ENCODE measurements at regions not wholly inside any gene's neighbourhood (a gene's known extent, or its start where the extent isn't known, plus 50 kb on each side); places are given as distances from the start of the nearest gene placed in this dataset.
A peak's percentile ranks its signal among the peaks of the same experiment; 100 is the strongest.

DNA sequence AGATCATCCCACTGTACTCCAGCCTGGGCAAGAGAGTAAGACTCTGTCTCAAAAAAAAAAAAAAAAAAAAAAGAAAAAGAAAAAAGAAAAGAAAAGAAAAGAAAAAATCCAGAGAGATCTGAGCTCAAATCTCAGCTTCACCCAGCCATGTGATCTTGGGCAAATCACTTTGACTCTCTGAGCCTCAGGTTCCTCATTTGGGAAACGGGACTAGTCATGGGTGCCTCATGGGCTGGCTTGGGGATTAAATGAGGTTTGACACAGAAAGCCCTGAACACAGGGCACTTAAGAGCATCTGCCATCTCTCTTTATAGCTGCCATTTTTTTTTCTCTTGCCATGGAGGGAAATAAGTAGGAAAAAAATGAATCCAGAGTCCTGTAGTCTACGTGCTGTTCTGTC, 86.2 kb upstream of the MYL2 start:
- peak; percentile 31 to 51 for DNase-seq

DNA sequence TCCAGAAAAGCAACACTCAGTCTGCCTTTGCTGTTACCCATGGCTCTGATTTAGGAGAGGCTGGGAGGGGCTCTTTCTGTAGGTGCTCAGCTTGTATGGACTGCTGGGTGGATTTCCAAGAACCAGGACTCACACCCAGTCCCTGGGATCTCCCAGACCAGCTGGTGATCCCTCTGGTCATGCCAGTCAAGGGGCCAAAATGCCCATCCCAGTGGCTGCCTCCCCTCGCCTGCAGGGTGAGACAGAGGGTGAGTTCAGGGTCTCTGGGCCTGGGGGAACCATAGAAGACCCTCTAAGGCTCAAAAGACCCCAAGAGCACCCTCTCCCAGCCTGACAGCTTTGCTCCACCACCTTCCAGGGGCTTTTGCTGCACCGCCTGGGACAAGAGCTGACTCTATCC, 78.6 kb upstream of the MYL2 start:
- no peak for DNase-seq

DNA sequence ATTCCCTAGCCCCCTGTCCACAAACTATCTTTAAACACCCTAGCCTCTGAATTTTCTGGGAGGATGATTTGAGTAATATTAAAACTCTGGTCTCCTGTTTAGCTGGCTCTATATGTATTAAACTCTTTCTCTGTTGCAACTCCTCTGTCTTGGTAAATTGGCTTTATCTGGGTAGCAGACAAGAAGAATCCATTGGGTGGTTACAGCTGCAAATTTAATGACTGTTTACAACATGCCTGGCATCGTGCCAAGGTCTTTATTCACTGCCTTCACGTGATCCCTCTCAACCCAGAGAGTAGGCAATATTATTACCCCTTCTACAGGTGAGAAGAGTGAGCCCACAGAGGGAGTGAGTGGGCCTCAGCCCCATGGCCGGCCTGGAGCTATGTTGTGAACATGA, 77.8 kb upstream of the MYL2 start:
- no peak for DNase-seq

DNA sequence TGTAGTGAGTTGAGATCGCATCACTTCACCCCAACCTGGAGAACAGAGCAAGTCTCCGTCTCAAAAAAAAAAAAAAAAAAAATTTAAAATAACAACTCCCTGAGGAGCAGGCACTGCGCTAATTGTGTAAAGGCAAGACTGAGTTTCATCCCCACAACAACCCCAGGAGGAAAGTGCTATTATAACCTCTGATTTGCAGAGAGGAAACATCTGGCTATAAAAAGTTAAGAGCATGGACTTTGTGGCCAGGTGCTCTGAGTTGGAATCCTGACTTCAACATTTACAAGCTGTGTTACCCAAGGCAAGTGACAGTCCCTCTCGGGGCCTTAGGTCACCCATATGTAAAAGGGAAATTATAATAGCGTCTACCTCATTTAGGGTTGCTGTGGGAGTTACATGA, 76.0 kb upstream of the MYL2 start:
- no peak for DNase-seq

DNA sequence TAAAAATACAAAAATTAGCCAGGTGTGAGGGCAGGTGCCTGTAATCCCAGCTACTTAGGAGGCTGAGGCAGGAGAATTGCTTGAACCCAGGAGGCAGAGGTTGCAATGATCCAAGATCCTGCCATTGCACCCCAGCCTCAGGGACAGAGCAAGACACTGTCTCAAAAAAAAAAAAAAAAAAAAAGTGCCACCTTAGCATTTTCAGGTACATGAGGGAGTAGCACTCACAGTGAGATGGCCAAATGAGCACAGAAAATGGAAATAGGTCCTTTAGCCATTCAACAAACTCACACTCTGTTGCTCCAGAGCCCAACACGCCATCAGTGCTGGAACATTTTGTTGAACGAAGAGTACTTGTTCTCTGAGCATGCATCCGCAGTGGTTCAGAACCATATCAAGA, 75.2 kb upstream of the MYL2 start:
- DNase-seq = no peak

DNA sequence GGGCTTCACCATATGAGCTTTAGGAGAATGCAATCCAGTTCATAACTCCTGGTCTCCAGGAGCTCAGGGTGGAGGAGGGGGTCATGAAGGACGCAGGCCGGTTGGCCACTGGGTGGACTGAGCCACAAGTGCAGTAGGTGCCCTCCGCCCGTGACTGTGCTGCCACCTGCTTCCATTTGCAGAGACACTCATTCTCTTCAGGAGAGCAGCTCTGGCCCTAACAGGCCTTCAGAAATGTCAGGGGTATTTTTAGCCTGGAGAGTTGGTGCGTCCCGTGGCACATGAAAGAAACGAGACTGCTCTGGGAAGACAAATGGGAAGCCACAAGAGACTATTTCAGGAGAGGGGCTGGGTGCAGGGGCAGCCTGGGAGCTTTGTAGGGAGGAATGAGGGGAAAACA, 74.6 kb upstream of the MYL2 start:
- no peak for DNase-seq

DNA sequence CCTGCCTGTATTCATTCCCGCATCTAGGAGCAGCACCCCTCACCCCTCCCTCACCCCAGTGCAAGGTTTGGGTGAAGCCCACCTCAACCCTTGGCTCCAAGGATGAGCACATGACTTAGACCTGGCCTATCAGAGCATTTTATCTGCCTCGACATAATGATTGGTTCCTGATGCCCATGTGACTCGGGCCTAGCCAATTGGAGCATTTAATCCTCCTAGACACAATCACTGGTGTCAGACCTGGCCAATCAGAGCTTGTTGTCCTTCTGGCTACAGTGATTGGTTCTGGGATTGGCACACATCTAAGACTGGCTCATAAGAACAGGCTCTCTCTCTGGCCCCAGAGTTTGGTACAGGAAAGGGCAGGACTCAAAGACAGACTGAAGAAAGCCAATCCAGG, 73.1 kb upstream of the MYL2 start:
- no peak for DNase-seq

DNA sequence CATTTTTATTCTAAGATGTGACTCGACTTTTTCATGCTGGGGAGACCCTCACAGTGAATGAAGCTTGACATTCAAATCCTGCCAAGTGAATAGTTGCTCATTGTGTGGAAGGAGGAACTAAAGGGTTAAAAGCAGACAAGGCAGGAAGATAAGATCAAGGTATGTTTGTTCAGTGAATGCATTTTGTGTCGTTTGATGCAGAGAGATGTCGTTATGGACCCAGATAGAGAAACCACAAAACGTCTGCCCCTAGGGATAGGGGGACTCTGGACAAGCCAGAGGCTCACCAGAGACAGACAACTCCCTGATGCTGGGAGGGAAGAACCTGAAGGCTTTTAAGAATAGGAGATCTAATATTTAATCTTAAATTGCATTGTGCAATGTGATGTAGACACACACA, 72.5 kb upstream of the MYL2 start:
- DNase-seq = no peak

DNA sequence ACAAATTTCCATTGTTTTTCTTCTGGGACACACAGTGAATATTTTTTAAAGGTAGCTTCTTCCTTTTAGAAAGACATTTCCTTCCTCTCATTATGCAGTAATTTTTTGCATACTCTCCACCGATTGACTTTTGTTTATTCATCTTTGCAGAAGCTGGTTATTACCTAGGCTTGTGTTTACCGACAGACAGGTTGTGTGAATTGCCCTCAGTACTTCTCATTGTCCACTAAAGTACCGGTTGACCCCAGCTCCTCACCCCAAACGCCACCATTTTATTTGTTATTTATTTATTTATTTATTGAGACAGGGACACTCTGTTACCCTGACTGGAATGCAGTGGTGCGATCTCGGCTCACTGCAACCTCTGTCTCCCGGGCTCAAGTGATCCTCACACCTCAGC, 63.4 kb upstream of the MYL2 start:
- DNase-seq = no peak

DNA sequence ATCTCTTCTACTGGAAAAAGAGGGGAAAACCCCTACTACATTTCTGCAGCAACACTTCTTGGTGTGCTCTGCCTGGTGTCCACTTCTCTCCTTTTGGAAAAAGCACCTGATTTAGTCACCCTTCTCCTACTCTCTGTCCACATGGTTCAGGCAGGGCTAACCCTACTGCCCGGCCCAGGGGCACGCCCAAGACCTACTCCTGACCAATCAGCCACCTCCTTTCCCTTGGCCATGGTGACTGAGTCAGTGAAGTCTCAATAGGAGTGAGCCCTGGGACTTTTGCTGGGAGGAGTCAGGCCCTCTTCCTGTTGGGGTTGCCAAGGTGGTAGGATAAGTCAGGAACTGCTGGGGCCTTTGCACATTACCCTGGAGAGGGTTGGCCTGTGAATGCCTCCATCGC, 52.5 kb upstream of the MYL2 start:
- peak; percentile 5 to 17 for DNase-seq

DNA sequence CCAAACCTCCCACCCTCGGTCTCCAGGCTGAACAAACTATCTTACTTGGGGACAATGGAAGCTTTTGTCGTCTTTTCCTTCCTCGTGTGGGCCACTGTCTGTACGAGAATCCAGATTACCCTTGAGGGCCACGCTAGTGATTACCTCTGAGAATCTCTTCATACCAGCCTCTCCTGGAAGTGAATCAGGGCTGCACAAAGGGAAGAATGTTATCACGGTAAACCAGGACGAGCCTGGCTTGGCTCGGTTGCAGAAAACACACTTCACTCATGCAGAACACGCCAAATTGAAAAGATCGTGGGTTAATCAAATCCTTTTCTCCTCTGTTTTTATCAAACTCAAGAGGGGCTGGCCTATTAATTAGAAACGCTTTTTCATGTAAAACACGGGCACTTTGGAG, 51.6 kb upstream of the MYL2 start:
- DNase-seq = no peak

DNA sequence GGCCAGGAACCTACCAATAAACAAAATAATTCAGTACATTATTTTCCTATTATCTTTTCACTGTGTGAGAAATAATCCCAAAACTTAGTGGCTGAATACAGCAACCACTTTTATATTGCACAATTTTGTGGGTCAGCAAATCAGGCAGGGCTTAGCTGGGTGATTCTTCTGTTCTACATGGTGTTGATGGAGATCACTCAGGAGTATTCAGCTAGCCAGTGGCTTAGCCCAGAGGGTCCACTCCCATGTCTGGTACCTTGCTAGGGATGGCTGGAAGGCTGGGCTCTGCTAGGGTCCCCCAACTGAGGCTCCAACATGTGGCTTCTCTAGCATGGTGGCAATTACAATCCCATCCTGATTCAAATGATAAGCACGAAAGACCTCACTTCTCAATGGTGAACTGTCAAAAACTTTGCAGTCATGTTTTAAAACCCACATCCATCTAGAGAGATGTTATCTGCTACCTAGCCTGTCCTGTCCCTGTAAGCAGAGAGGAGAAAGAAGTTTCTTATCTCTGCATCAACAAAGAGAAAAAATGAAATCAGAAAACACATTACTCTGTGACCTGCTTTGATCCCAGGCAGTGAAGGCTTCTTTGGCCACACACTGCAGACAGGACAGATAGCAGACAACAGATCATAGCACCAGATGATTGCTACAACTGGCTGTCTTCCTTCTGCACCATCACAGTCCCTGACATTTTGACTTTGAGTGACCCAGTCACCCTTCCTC, 51.0 kb upstream of the MYL2 start:
- DNase-seq = no peak
